Astrocyte (in vitro differentiated cells and primary cell): ENCODE measurements at regions not wholly inside any gene's neighbourhood (a gene's known extent, or its start where the extent isn't known, plus 50 kb on each side); places are given as distances from the start of the nearest gene placed in this dataset.

ENCODE experiments used
- DNase-seq: peaks from one replicate; pipeline ENCODE4 v3.0.0-alpha.2; 2010; ENCODE audit warnings: low read depth
- FAIRE-seq: peaks from 2 replicates; lab custom pipeline; 2011; peaks lifted over from hg19 to GRCh38; lab: Jason Lieb, UNC
- H2AFZ ChIP-seq: 2 replicates; pipeline ENCODE4 v1.6.0; 2012; ENCODE audit warnings: low read depth, low read length, inconsistent platforms
- H3K27ac ChIP-seq: 2 replicates; pipeline ENCODE4 v1.5.1; 2011; ENCODE audit warnings: low read depth, low read length, inconsistent platforms
- H3K27me3 ChIP-seq: 2 replicates; pipeline ENCODE4 v1.6.0; 2011; ENCODE audit warnings: low read length, inconsistent platforms; ENCODE audit not compliant: insufficient read depth
- H3K36me3 ChIP-seq: 2 replicates; pipeline ENCODE4 v1.5.1; 2011; ENCODE audit warnings: low read length, inconsistent platforms; ENCODE audit not compliant: insufficient read depth
- H3K4me1 ChIP-seq: 2 replicates; pipeline ENCODE4 v1.5.1; 2011; ENCODE audit warnings: low read length, inconsistent platforms; ENCODE audit not compliant: insufficient read depth
- H3K4me2 ChIP-seq: 2 replicates; pipeline ENCODE4 v1.6.0; 2012; ENCODE audit warnings: low read length, inconsistent platforms
- H3K4me3 ChIP-seq: 2 replicates; pipeline ENCODE4 v1.5.1; 2011; ENCODE audit warnings: low read depth, mild to moderate bottlenecking, low read length, inconsistent platforms; ENCODE audit not compliant: insufficient read depth
- H3K79me2 ChIP-seq: 2 replicates; pipeline ENCODE4 v1.6.0; 2012; ENCODE audit warnings: mild to moderate bottlenecking, low read length, inconsistent platforms; ENCODE audit not compliant: insufficient read depth
- H3K9ac ChIP-seq: 2 replicates; pipeline ENCODE4 v1.6.0; 2012; ENCODE audit warnings: mild to moderate bottlenecking, low read length, inconsistent platforms
- H3K9me3 ChIP-seq: 2 replicates; pipeline ENCODE4 v1.5.1; 2012; ENCODE audit warnings: low read depth, mild to moderate bottlenecking, low read length, inconsistent platforms; ENCODE audit not compliant: insufficient read depth
- H4K20me1 ChIP-seq: 2 replicates; pipeline ENCODE4 v1.6.0; 2012; ENCODE audit warnings: low read length, inconsistent platforms; ENCODE audit not compliant: insufficient read depth
- H3K27ac Mint-ChIP-seq: one replicate; pipeline ENCODE4 v1.8.0; 2021; ENCODE audit warnings: mild to moderate bottlenecking, mixed read lengths; ENCODE audit not compliant: unreplicated experiment
- H3K27me3 Mint-ChIP-seq: one replicate; pipeline ENCODE4 v1.8.0; 2021; ENCODE audit warnings: low read depth, mixed read lengths; ENCODE audit not compliant: unreplicated experiment
- H3K36me3 Mint-ChIP-seq: one replicate; pipeline ENCODE4 v1.8.0; 2021; ENCODE audit warnings: low read depth, mixed read lengths; ENCODE audit not compliant: unreplicated experiment
- H3K4me1 Mint-ChIP-seq: one replicate; pipeline ENCODE4 v1.8.0; 2021; ENCODE audit warnings: low read depth, mixed read lengths; ENCODE audit not compliant: unreplicated experiment
- H3K4me3 Mint-ChIP-seq: one replicate; pipeline ENCODE4 v1.8.0; 2021; ENCODE audit warnings: mild to moderate bottlenecking, moderate library complexity, mixed read lengths; ENCODE audit not compliant: unreplicated experiment
- H3K9me3 Mint-ChIP-seq: one replicate; pipeline ENCODE4 v1.8.0; 2021; ENCODE audit warnings: mild to moderate bottlenecking, mixed read lengths; ENCODE audit not compliant: unreplicated experiment
- EZH2 ChIP-seq: IDR thresholded peaks from 2 replicates; pipeline ENCODE4 v1.6.1; 2012; ENCODE audit warnings: mild to moderate bottlenecking, low read length, inconsistent platforms; ENCODE audit not compliant: insufficient read depth
- TF ChIP-seq, protein P1 (sequence below): IDR thresholded peaks from 2 replicates; pipeline ENCODE4 v1.5.1; 2011; ENCODE audit warnings: low read depth, mild to moderate bottlenecking, inconsistent platforms, low read length, moderate library complexity; ENCODE audit not compliant: insufficient read depth

DNA sequence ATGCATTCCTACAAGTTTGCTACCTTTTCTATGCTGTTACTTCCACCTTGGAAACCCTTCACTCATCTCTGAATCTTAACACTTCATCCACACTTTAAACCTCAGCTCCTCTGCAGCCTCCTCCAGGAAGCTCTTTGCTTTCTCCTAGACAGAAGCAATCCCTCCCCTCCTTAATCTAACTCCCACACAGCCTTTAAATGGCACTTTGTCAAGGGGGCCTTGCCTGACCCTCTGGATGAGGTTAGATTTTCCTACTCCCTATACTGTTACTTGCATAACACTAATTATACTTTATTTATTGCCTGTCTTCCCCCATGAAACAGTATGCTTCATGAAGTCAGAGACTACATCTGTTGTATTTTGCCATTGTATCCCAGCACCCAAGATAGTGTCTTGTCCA lies 394.6 kb downstream of the MED13L start:
- peaks cover 7% of the 10 kb centered on the region for H3K9me3 Mint-ChIP-seq
- Histone ChIP-seq H4K20me1 (no peaks in the 10 kb centered on the region), H3K4me2 (no peak overlapping the region), H3K9ac (no peak overlapping the region), H3K36me3 (no peaks in the 10 kb centered on the region), H3K4me3 (no peak overlapping the region), H3K4me1 (no peaks in the 10 kb centered on the region), H3K27ac (no peak overlapping the region), H2AFZ (no peak overlapping the region), H3K79me2 (no peaks in the 10 kb centered on the region), H3K27me3 (no peaks in the 10 kb centered on the region), H3K9me3 (no peaks in the 10 kb centered on the region)
- no peak for FAIRE-seq
- no peak overlapping the region for H3K4me3 Mint-ChIP-seq
- no peak overlapping the region for H3K27ac Mint-ChIP-seq
- no peak for TF ChIP-seq EZH2
- TF ChIP-seq, protein P1, sequence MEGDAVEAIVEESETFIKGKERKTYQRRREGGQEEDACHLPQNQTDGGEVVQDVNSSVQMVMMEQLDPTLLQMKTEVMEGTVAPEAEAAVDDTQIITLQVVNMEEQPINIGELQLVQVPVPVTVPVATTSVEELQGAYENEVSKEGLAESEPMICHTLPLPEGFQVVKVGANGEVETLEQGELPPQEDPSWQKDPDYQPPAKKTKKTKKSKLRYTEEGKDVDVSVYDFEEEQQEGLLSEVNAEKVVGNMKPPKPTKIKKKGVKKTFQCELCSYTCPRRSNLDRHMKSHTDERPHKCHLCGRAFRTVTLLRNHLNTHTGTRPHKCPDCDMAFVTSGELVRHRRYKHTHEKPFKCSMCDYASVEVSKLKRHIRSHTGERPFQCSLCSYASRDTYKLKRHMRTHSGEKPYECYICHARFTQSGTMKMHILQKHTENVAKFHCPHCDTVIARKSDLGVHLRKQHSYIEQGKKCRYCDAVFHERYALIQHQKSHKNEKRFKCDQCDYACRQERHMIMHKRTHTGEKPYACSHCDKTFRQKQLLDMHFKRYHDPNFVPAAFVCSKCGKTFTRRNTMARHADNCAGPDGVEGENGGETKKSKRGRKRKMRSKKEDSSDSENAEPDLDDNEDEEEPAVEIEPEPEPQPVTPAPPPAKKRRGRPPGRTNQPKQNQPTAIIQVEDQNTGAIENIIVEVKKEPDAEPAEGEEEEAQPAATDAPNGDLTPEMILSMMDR: no peak
- H3K27me3 Mint-ChIP-seq: peaks cover 6% of the 10 kb centered on the region
- peaks cover 2% of the 10 kb centered on the region for H3K36me3 Mint-ChIP-seq
- H3K4me1 Mint-ChIP-seq: no peaks in the 10 kb centered on the region
- DNase-seq: no peak

DNA sequence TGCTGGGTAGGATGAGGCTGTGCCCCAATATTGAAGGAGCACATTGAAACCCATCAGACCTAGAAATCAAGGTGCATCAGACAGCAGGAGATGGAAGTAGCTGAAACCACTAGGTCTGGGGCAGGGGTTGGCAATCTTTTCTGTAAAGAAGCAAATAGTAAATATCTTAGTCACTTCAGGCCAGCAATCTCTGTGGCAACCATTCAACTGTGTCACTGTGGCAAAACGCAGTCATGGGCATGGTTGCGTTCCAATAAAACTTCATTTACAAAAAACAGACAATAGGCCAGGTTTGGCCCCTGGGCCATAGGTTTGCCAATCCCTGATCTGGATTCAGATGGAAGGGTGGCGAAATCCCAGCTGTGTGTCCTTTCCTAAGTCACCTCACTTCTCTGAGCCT lies 397.3 kb downstream of the MED13L start:
- Mint-ChIP-seq H3K4me3 (no peak overlapping the region), H3K4me1 (no peaks in the 10 kb centered on the region), H3K9me3 (peaks cover 10% of the 10 kb centered on the region), H3K27me3 (peaks cover 3% of the 10 kb centered on the region), H3K27ac (no peak overlapping the region), H3K36me3 (peaks cover 2% of the 10 kb centered on the region)
- no peaks in the 10 kb centered on the region for H3K9me3 ChIP-seq
- H3K79me2 ChIP-seq: no peaks in the 10 kb centered on the region
- H3K27ac ChIP-seq: no peak overlapping the region
- no peak overlapping the region for H3K4me2 ChIP-seq
- TF ChIP-seq, protein P1: no peak
- TF ChIP-seq EZH2: no peak
- H3K27me3 ChIP-seq: no peaks in the 10 kb centered on the region
- FAIRE-seq (no peak), DNase-seq (no peak)
- H3K4me1 ChIP-seq: no peaks in the 10 kb centered on the region
- no peak overlapping the region for H3K9ac ChIP-seq
- H4K20me1 ChIP-seq: no peaks in the 10 kb centered on the region
- no peak overlapping the region for H2AFZ ChIP-seq
- no peaks in the 10 kb centered on the region for H3K36me3 ChIP-seq
- no peak overlapping the region for H3K4me3 ChIP-seq

DNA sequence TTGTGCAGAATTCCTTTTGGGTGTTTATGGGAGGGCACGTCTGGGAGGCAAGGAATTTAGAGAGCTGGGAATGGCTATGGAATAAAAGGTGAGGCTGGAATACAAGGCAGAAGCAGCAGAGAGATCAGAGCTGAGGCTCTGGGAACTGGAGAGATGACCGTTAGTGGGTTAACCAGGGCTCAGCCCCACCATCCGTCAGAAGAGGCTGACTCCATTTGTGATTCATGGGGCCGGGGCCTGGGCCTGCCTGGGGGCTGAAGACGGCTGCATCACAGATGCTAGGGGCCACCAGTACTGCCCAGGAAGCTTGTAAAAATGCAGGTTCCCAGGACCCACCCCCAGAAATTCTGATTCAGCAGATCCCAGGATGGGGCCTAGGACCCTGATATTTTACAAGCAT lies 398.1 kb downstream of the MED13L start:
- Mint-ChIP-seq H3K9me3 (peaks cover 10% of the 10 kb centered on the region), H3K4me3 (no peak overlapping the region), H3K36me3 (peaks cover 2% of the 10 kb centered on the region), H3K4me1 (no peaks in the 10 kb centered on the region), H3K27ac (no peak overlapping the region), H3K27me3 (peaks cover 3% of the 10 kb centered on the region)
- Histone ChIP-seq H3K36me3 (no peaks in the 10 kb centered on the region), H3K4me2 (no peak overlapping the region), H2AFZ (no peak overlapping the region), H3K9ac (no peak overlapping the region), H3K4me1 (no peaks in the 10 kb centered on the region), H3K27ac (no peak overlapping the region), H3K4me3 (no peak overlapping the region), H3K79me2 (no peaks in the 10 kb centered on the region), H3K9me3 (no peaks in the 10 kb centered on the region), H3K27me3 (no peaks in the 10 kb centered on the region), H4K20me1 (no peaks in the 10 kb centered on the region)
- TF ChIP-seq, protein P1: no peak
- no peak for TF ChIP-seq EZH2
- DNase-seq (no peak), FAIRE-seq (no peak)
